ENCODE measurements at regions not wholly inside any gene's neighbourhood (a gene's known extent, or its start where the extent isn't known, plus 50 kb on each side); places are given as distances from the start of the nearest gene placed in this dataset.

- no peak for TF ChIP-seq POLR2AphosphoS5 (IDR thresholded peaks at IDR 0.05)
- TF ChIP-seq EP300 (conservative IDR thresholded peaks at IDR 0.05; ENCODE audit: poor library complexity, severe bottlenecking) = no peak
- no peak for TF ChIP-seq EZH2 (IDR thresholded peaks at IDR 0.05; ENCODE audit: borderline replicate concordance, insufficient read depth, low read length, poor library complexity, severe bottlenecking)
- TF ChIP-seq CTCF (IDR thresholded peaks at IDR 0.05; ENCODE audit: poor library complexity, severe bottlenecking) = no peak
- TF ChIP-seq REST (IDR thresholded peaks at IDR 0.05; ENCODE audit: borderline replicate concordance) = no peak
- TF ChIP-seq MXI1 (conservative IDR thresholded peaks at IDR 0.05; ENCODE audit: poor library complexity, severe bottlenecking) = no peak
- no peak for TF ChIP-seq RAD21 (conservative IDR thresholded peaks at IDR 0.05)
- no peak for TF ChIP-seq SMC3 (conservative IDR thresholded peaks at IDR 0.05; ENCODE audit: poor library complexity)
- TF ChIP-seq TAF1 (IDR thresholded peaks at IDR 0.05; ENCODE audit: low read depth) = no peak
- Histone ChIP-seq H3K9ac (ENCODE audit: low read length) (no peak overlapping the region), H3K9me2 (ENCODE audit: insufficient read depth, low read length) (no peaks in the 10 kb centered on the region), H3K4me2 (ENCODE audit: low read length) (no peak overlapping the region), H3K27me3 (ENCODE audit: insufficient read depth, low read depth, low read length) (no peaks in the 10 kb centered on the region), H3K4me3 (ENCODE audit: low read length) (no peak overlapping the region), H3F3A (ENCODE audit: insufficient read depth, low read length, poor library complexity, severe bottlenecking) (no peaks in the 10 kb centered on the region), H4K20me1 (ENCODE audit: insufficient read depth) (no peaks in the 10 kb centered on the region), H3K27ac (ENCODE audit: low read length) (no peak overlapping the region), H2AFZ (ENCODE audit: low read depth, low read length) (no peak overlapping the region), H3K9me3 (ENCODE audit: low read length) (no peaks in the 10 kb centered on the region), H3K36me3 (ENCODE audit: insufficient read depth, low read length) (no peaks in the 10 kb centered on the region), H3K79me2 (replicated peaks; ENCODE audit: insufficient read depth, low read length) (no peaks in the 10 kb centered on the region)
These were observed 497.8 kb downstream of the PLA2G4A start for GRCh38 chr1:187326557-187326956.

DNA sequence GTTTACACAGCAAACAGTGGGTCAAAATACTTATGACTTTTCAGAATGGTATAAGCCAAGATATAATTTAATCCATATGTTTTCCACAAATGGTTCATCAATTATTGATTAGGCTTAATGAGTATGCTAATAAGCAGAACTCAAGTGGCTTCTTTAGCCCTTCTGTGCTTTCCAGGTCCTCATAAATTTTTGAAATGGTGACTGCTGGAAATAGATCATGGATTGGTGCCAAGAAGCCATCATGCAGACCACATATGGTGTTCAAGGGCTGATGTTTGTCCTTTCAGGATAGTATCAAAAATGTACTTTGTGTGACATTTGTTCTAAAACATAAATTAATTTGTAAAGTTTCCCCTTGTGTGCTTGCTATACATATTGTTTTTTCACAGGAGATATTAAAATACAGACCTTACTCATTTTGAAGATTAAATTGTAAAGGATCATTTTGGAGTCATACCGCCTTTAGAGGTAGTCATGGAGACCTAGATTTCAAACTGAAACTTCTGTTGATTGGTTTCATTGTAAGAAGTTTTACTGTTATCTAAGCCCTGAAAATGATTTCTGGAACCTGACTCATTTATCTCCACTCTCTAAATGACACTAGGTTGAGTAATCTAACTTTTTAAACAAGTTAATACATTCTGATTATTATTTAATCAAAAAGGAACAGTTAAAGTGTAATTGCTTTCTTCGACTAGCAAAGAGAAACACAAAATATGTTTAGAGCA is 507.9 kb downstream of the PLA2G4A start:
- no peaks in the 10 kb centered on the region for H3K9me3 ChIP-seq (ENCODE audit: low read length)
- no peak overlapping the region for H3K4me2 ChIP-seq (ENCODE audit: low read length)
- TF ChIP-seq RAD21 (conservative IDR thresholded peaks at IDR 0.05) = no peak
- H2AFZ ChIP-seq (ENCODE audit: low read depth, low read length) = no peak overlapping the region
- H3K36me3 ChIP-seq (ENCODE audit: insufficient read depth, low read length) = no peaks in the 10 kb centered on the region
- H3K4me3 ChIP-seq (ENCODE audit: low read length) = no peak overlapping the region
- no peaks in the 10 kb centered on the region for H3K27me3 ChIP-seq (ENCODE audit: insufficient read depth, low read depth, low read length)
- no peak overlapping the region for H3K27ac ChIP-seq (ENCODE audit: low read length)
- no peaks in the 10 kb centered on the region for H4K20me1 ChIP-seq (ENCODE audit: insufficient read depth)
- H3K9me2 ChIP-seq (ENCODE audit: insufficient read depth, low read length) = no peaks in the 10 kb centered on the region
- no peaks in the 10 kb centered on the region for H3K79me2 ChIP-seq (replicated peaks; ENCODE audit: insufficient read depth, low read length)
- no peak overlapping the region for H3K9ac ChIP-seq (ENCODE audit: low read length)
- no peaks in the 10 kb centered on the region for H3F3A ChIP-seq (ENCODE audit: insufficient read depth, low read length, poor library complexity, severe bottlenecking)
